GM19395 (cell line): ENCODE measurements at regions not wholly inside any gene's neighbourhood (a gene's known extent, or its start where the extent isn't known, plus 50 kb on each side); places are given as distances from the start of the nearest gene placed in this dataset.
"Not testable (repeated sequence)": the region's sequence is repeated elsewhere in the genome, so short reads cannot be mapped to it uniquely, and the experiment has no call there.

Source experiments
- ATAC-seq: cut with Tn5 transposase; IDR thresholded peaks from one replicate; pipeline ENCODE4 v1.9.1; 2021; ENCODE audit warnings: mild to moderate bottlenecking, moderate library complexity; ENCODE audit not compliant: unreplicated experiment

- no peak for ATAC-seq
Observed at GRCh38 chr10:3580565-3580964, 204.4 kb downstream of the KLF6 start.

- ATAC-seq = no peak
Observed at GRCh38 chr10:3579845-3580244, 205.2 kb downstream of the KLF6 start.

GRCh38 chr10:3578682-3579081, 206.3 kb downstream of the KLF6 start:
- no peak for ATAC-seq

GRCh38 chr10:3578159-3578558, 206.8 kb downstream of the KLF6 start:
- no peak for ATAC-seq

- no peak for ATAC-seq
Observed at GRCh38 chr10:3574451-3574850, 210.6 kb downstream of the KLF6 start.

- no peak for ATAC-seq
Observed at GRCh38 chr10:3573498-3573897, 211.5 kb downstream of the KLF6 start.

- no peak for ATAC-seq
Observed at GRCh38 chr10:3571310-3571825, 213.6 kb downstream of the KLF6 start.

GRCh38 chr10:3570855-3571266, 214.1 kb downstream of the KLF6 start:
- ATAC-seq = no peak

GRCh38 chr10:3570131-3570729, 214.8 kb downstream of the KLF6 start:
- ATAC-seq = no peak

- ATAC-seq = no peak
Observed at GRCh38 chr10:3568983-3569382, 216.0 kb downstream of the KLF6 start.

GRCh38 chr10:3568392-3568791, 216.6 kb downstream of the KLF6 start:
- ATAC-seq = no peak

- ATAC-seq = no peak
Observed at GRCh38 chr10:3567291-3567963, 217.6 kb downstream of the KLF6 start.

GRCh38 chr10:3566627-3567026, 218.4 kb downstream of the KLF6 start:
- ATAC-seq = no peak

- no peak for ATAC-seq
Observed at GRCh38 chr10:3564346-3565002, 220.5 kb downstream of the KLF6 start.

- no peak for ATAC-seq
Observed at GRCh38 chr10:3563298-3563697, 221.7 kb downstream of the KLF6 start.

GRCh38 chr10:3560628-3561027, 224.4 kb downstream of the KLF6 start:
- not testable (repeated sequence) for ATAC-seq

GRCh38 chr10:3559527-3559926, 225.5 kb downstream of the KLF6 start:
- ATAC-seq = no peak

GRCh38 chr10:3559011-3559410, 226.0 kb downstream of the KLF6 start:
- ATAC-seq = no peak

GRCh38 chr10:3556191-3557017, 228.6 kb downstream of the KLF6 start:
- ATAC-seq = not testable (repeated sequence)

GRCh38 chr10:3554121-3554522, 230.9 kb downstream of the KLF6 start:
- ATAC-seq = no peak

GRCh38 chr10:3552281-3552680, 232.7 kb downstream of the KLF6 start:
- no peak for ATAC-seq
